ENCODE measurements at regions not wholly inside any gene's neighbourhood (a gene's known extent, or its start where the extent isn't known, plus 50 kb on each side); places are given as distances from the start of the nearest gene placed in this dataset.

- DNase-seq (ENCODE audit: extremely low spot score): no peak
- TF ChIP-seq FOXM1 (IDR thresholded peaks at IDR 0.05; ENCODE audit: borderline replicate concordance): no peak
- no peak for TF ChIP-seq ARNT (IDR thresholded peaks at IDR 0.05)
- TF ChIP-seq ZNF384 (IDR thresholded peaks at IDR 0.05): no peak
- TF ChIP-seq ELF4 (IDR thresholded peaks at IDR 0.05): no peak
- no peak for TF ChIP-seq FOXK2 (IDR thresholded peaks at IDR 0.05)
- TF ChIP-seq CTBP1 (IDR thresholded peaks at IDR 0.05; ENCODE audit: borderline replicate concordance): no peak
- TF ChIP-seq BHLHE40 (IDR thresholded peaks at IDR 0.05; ENCODE audit: borderline replicate concordance): no peak
- no peak for TF ChIP-seq LEF1 (IDR thresholded peaks at IDR 0.05; ENCODE audit: borderline replicate concordance)
- TF ChIP-seq TARDBP (IDR thresholded peaks at IDR 0.05): no peak
- no peak for TF ChIP-seq NFRKB (IDR thresholded peaks at IDR 0.05)
- no peak for TF ChIP-seq SUZ12 (IDR thresholded peaks at IDR 0.05)
- no peak for TF ChIP-seq HDGF (IDR thresholded peaks at IDR 0.05; ENCODE audit: borderline replicate concordance)
- TF ChIP-seq SP1 (IDR thresholded peaks at IDR 0.05): no peak
- TF ChIP-seq, protein P1, sequence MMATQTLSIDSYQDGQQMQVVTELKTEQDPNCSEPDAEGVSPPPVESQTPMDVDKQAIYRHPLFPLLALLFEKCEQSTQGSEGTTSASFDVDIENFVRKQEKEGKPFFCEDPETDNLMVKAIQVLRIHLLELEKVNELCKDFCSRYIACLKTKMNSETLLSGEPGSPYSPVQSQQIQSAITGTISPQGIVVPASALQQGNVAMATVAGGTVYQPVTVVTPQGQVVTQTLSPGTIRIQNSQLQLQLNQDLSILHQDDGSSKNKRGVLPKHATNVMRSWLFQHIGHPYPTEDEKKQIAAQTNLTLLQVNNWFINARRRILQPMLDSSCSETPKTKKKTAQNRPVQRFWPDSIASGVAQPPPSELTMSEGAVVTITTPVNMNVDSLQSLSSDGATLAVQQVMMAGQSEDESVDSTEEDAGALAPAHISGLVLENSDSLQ (IDR thresholded peaks at IDR 0.05): no peak
- TF ChIP-seq L3MBTL2 (conservative IDR thresholded peaks at IDR 0.05): no peak
- no peak for TF ChIP-seq FOXA1 (IDR thresholded peaks at IDR 0.05)
- ChIA-PET POLR2A (no interaction called here), CTCF (no interaction called here)
These were observed 379.9 kb upstream of the RBMS3 start for GRCh38 chr3:28901018-28901417.

- TF ChIP-seq NFRKB (IDR thresholded peaks at IDR 0.05) (no peak), FOXK2 (IDR thresholded peaks at IDR 0.05) (no peak), FOXA1 (IDR thresholded peaks at IDR 0.05) (no peak), ELF4 (IDR thresholded peaks at IDR 0.05) (no peak)
- CTCF ChIA-PET: interaction anchor here (0.6 kb wide), 1 partner anchor 11 kb away, joined by 3 read pairs; no protein-coding TSS in a partner anchor
- no peak for DNase-seq (ENCODE audit: extremely low spot score)
- POLR2A ChIA-PET: no interaction called here
These were observed 377.7 kb upstream of the RBMS3 start for GRCh38 chr3:28903171-28903601.

DNA sequence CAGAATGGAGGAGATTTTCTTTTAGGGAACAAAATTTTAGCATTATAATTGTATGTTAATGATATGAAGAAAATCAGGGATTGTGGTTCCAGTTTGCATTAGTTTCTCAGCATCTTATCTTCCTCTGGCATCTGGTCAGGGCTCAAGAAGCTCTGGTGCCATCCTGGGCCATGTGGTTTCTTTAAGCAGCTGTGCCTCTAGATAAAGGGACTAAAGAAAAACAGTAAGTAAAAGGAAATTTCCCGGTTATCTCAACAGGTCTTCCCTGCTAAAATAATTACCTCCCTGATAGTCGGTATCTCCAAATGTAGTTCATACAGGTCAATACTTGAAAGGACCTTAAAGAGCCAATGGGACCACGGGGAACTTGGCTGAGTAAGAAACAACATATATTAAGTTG lies 375.1 kb upstream of the RBMS3 start:
- CTCF ChIA-PET: no interaction called here
- no peak for TF ChIP-seq FOXM1 (IDR thresholded peaks at IDR 0.05; ENCODE audit: borderline replicate concordance)
- TF ChIP-seq CTBP1 (IDR thresholded peaks at IDR 0.05; ENCODE audit: borderline replicate concordance): no peak
- POLR2A ChIA-PET: no interaction called here
- no peak for DNase-seq (ENCODE audit: extremely low spot score)

- no peak for DNase-seq (ENCODE audit: extremely low spot score)
- ChIA-PET CTCF (no interaction called here), POLR2A (no interaction called here)
These were observed 374.1 kb upstream of the RBMS3 start for GRCh38 chr3:28906561-28907310.

GRCh38 chr3:28907616-28908015 lies 373.3 kb upstream of the RBMS3 start:
- no peak for DNase-seq (ENCODE audit: extremely low spot score)
- ChIA-PET POLR2A (no interaction called here), CTCF (no interaction called here)
- TF ChIP-seq LEF1 (IDR thresholded peaks at IDR 0.05; ENCODE audit: borderline replicate concordance) (no peak), ELF4 (IDR thresholded peaks at IDR 0.05) (no peak), SP1 (IDR thresholded peaks at IDR 0.05) (no peak), BHLHE40 (IDR thresholded peaks at IDR 0.05; ENCODE audit: borderline replicate concordance) (no peak), FOXK2 (IDR thresholded peaks at IDR 0.05) (no peak), ZNF384 (IDR thresholded peaks at IDR 0.05) (no peak), SUZ12 (IDR thresholded peaks at IDR 0.05) (no peak), FOXM1 (IDR thresholded peaks at IDR 0.05; ENCODE audit: borderline replicate concordance) (no peak), HDGF (IDR thresholded peaks at IDR 0.05; ENCODE audit: borderline replicate concordance) (no peak), NFRKB (IDR thresholded peaks at IDR 0.05) (no peak), FOXA1 (IDR thresholded peaks at IDR 0.05) (no peak), TARDBP (IDR thresholded peaks at IDR 0.05) (no peak), ARNT (IDR thresholded peaks at IDR 0.05) (no peak), L3MBTL2 (conservative IDR thresholded peaks at IDR 0.05) (no peak), CTBP1 (IDR thresholded peaks at IDR 0.05; ENCODE audit: borderline replicate concordance) (no peak)
- TF ChIP-seq, protein P1 (IDR thresholded peaks at IDR 0.05): no peak

More at GRCh38 chr3:28906561-28907310, 374.1 kb upstream of the RBMS3 start:
- TF ChIP-seq NFRKB (IDR thresholded peaks at IDR 0.05) (no peak), HDGF (IDR thresholded peaks at IDR 0.05; ENCODE audit: borderline replicate concordance) (no peak), ZNF384 (IDR thresholded peaks at IDR 0.05) (no peak), LEF1 (IDR thresholded peaks at IDR 0.05; ENCODE audit: borderline replicate concordance) (no peak), L3MBTL2 (conservative IDR thresholded peaks at IDR 0.05) (no peak), FOXK2 (IDR thresholded peaks at IDR 0.05) (no peak), ARNT (IDR thresholded peaks at IDR 0.05) (no peak)
- TF ChIP-seq, protein P1 (IDR thresholded peaks at IDR 0.05): no peak

- ChIA-PET POLR2A (no interaction called here), CTCF (no interaction called here)
- TF ChIP-seq, protein P1 (IDR thresholded peaks at IDR 0.05): no peak
- no peak for TF ChIP-seq FOXK2 (IDR thresholded peaks at IDR 0.05)
- no peak for DNase-seq (ENCODE audit: extremely low spot score)
These were observed 368.6 kb upstream of the RBMS3 start for GRCh38 chr3:28912120-28912885.

Measured in HEK293T (cell line).